CD14-positive monocyte (primary cell): ENCODE measurements at regions not wholly inside any gene's neighbourhood (a gene's known extent, or its start where the extent isn't known, plus 50 kb on each side); places are given as distances from the start of the nearest gene placed in this dataset.
"Not testable (repeated sequence)": the region's sequence is repeated elsewhere in the genome, so short reads cannot be mapped to it uniquely, and the experiment has no call there.

Experiments
- DNase-seq, 3 donors: peaks; one replicate each; pipeline ENCODE4 v3.0.0-alpha.2; 2011 to 2022
- H2AFZ ChIP-seq: 2 replicates; pipeline ENCODE4 v1.6.0; 2012; ENCODE audit warnings: mild to moderate bottlenecking, low read depth, low read length, inconsistent platforms; ENCODE audit not compliant: insufficient read depth, poor library complexity, severe bottlenecking
- H3K27ac ChIP-seq, 2 donors: 1 replicate in 1 of 2; 2 replicates in 1 of 2; pipeline ENCODE4 v1.5.1; 2012 to 2013; ENCODE audit warnings: low read length in 2 of 2, control low read depth in 1 of 2, inconsistent platforms in 1 of 2, low read depth in 1 of 2, mild to moderate bottlenecking in 1 of 2
- H3K27me3 ChIP-seq, 2 donors: one replicate each; pipeline versions ENCODE4 v1.6.0 to v1.6.1; 2011 to 2013; ENCODE audit warnings: low read length in 2 of 2; ENCODE audit not compliant: control insufficient read depth in 2 of 2, insufficient read depth in 2 of 2
- H3K36me3 ChIP-seq, 2 donors: replicated peaks in 1 of 2; 1 replicate in 1 of 2; 2 replicates in 1 of 2; pipeline versions ENCODE4 v1.5.1 to v1.6.1; 2012 to 2013; ENCODE audit warnings: low read length in 2 of 2, control low read depth in 1 of 2, inconsistent platforms in 1 of 2, mild to moderate bottlenecking in 1 of 2; ENCODE audit not compliant: insufficient read depth in 2 of 2, control insufficient read depth in 1 of 2
- H3K4me1 ChIP-seq, 2 donors: 1 replicate in 1 of 2; 2 replicates in 1 of 2; pipeline versions ENCODE4 v1.5.1 to v1.6.1; 2012 to 2013; ENCODE audit warnings: low read length in 2 of 2, control low read depth in 1 of 2, inconsistent platforms in 1 of 2, mild to moderate bottlenecking in 1 of 2, moderate library complexity in 1 of 2; ENCODE audit not compliant: insufficient read depth in 2 of 2, control insufficient read depth in 1 of 2
- H3K4me2 ChIP-seq: replicated peaks from 2 replicates; pipeline ENCODE3; 2012; ENCODE audit warnings: low read length, moderate library complexity, mild to moderate bottlenecking; ENCODE audit not compliant: poor library complexity, severe bottlenecking; ENCODE audit errors: extremely low read depth
- H3K4me3 ChIP-seq, 3 experiments: fragments of 200-600 bp in 1 of 3; sonication (generic) in 1 of 3; replicated peaks in 1 of 3; 1 replicate in 2 of 3; 2 replicates in 1 of 3; pipeline ENCODE4 v1.5.1; 2011 to 2013; ENCODE audit warnings: low read length in 3 of 3, mild to moderate bottlenecking in 3 of 3, control low read depth in 2 of 3, low read depth in 2 of 3, inconsistent platforms in 1 of 3, moderate library complexity in 1 of 3
- H3K79me2 ChIP-seq: 2 replicates; pipeline ENCODE4 v1.6.0; 2012; ENCODE audit warnings: mild to moderate bottlenecking, control low read depth, inconsistent platforms, low read length, moderate library complexity; ENCODE audit not compliant: insufficient read depth
- H3K9ac ChIP-seq: 2 replicates; pipeline ENCODE4 v1.6.0; 2017; ENCODE audit warnings: low read length, mild to moderate bottlenecking; ENCODE audit not compliant: insufficient read depth, poor library complexity, severe bottlenecking
- H3K9me3 ChIP-seq, 2 donors: replicated peaks in 1 of 2; 1 replicate in 1 of 2; 2 replicates in 1 of 2; pipeline versions ENCODE4 v1.5.1 to v1.6.1; 2012 to 2013; ENCODE audit warnings: low read length in 2 of 2, control low read depth in 1 of 2; ENCODE audit not compliant: control insufficient read depth in 1 of 2, insufficient read depth in 1 of 2
- H4K20me1 ChIP-seq: 2 replicates; pipeline ENCODE4 v1.6.0; 2012; ENCODE audit warnings: mild to moderate bottlenecking, low read length, control low read depth, moderate library complexity; ENCODE audit not compliant: insufficient read depth
- H3K27ac Mint-ChIP-seq, 7 donors: one replicate each; pipeline ENCODE4 v1.8.0; 2020; ENCODE audit warnings: mild to moderate bottlenecking in 7 of 7, mixed read lengths in 7 of 7, moderate library complexity in 6 of 7, inconsistent platforms in 2 of 7
- H3K27me3 Mint-ChIP-seq, 3 donors: one replicate each; pipeline ENCODE4 v1.8.0; 2021 to 2022; ENCODE audit warnings: low read depth in 3 of 3, mild to moderate bottlenecking in 3 of 3, mixed read lengths in 3 of 3, moderate library complexity in 3 of 3, inconsistent platforms in 1 of 3
- H3K36me3 Mint-ChIP-seq, 2 donors: one replicate each; pipeline ENCODE4 v1.8.0; 2020; ENCODE audit warnings: mixed read lengths in 2 of 2, inconsistent platforms in 1 of 2, mild to moderate bottlenecking in 1 of 2
- H3K4me1 Mint-ChIP-seq: one replicate; pipeline ENCODE4 v1.8.0; 2020; ENCODE audit warnings: mild to moderate bottlenecking, mixed read lengths
- H3K4me3 Mint-ChIP-seq, 2 donors: one replicate each; pipeline ENCODE4 v1.8.0; 2020; ENCODE audit warnings: mild to moderate bottlenecking in 2 of 2, mixed read lengths in 2 of 2, moderate library complexity in 1 of 2
- H3K9me3 Mint-ChIP-seq, 7 donors: one replicate each; pipeline ENCODE4 v1.8.0; 2020 to 2022; ENCODE audit warnings: mixed read lengths in 7 of 7, mild to moderate bottlenecking in 6 of 7, moderate library complexity in 6 of 7, inconsistent platforms in 2 of 7
- CTCF ChIP-seq: fragments of 200-600 bp; IDR thresholded peaks from one replicate; pipeline ENCODE4 v1.8.0; 2022; ENCODE audit warnings: antibody characterized with exemption, mild to moderate bottlenecking
- WGBS: methylation state at CpG from one replicate; pipeline ENCODE4 v1.1.5; 2013; ENCODE audit warnings: missing lambda C conversion rate; ENCODE audit not compliant: insufficient coverage; 5-methylcytosine and 5-hydroxymethylcytosine counted together
- intact Hi-C, 2 donors: fragments of 100-400 bp; cut with micrococcal nuclease; formaldehyde crosslinking; loops; one replicate each; pipeline versions ENCODE4 v1.15.0 to v1.15.1; 2023

- H3K4me2 ChIP-seq: no peak overlapping the region
- no peak overlapping the region for H2AFZ ChIP-seq
- no peak overlapping the region for H3K9ac ChIP-seq
- Mint-ChIP-seq H3K27ac (no peak overlapping the region), H3K27me3 (peaks cover 0 to 2% (median 0%) of the 10 kb centered on the region in 3 donors), H3K4me1 (no peaks in the 10 kb centered on the region), H3K9me3 (peaks cover 0 to 3% (median 0%) of the 10 kb centered on the region in 7 donors), H3K4me3 (no peak overlapping the region), H3K36me3 (no peaks in the 10 kb centered on the region)
- no peaks in the 10 kb centered on the region for H3K79me2 ChIP-seq
- H3K27me3 ChIP-seq: no peaks in the 10 kb centered on the region
- DNase-seq: no peak
- WGBS: no CpG with 5 or more reads among the region's 3 CpGs
- no peak overlapping the region for H3K4me3 ChIP-seq
- intact Hi-C loops: no loop called here
- H3K9me3 ChIP-seq: no peaks in the 10 kb centered on the region
- H4K20me1 ChIP-seq: no peaks in the 10 kb centered on the region
- no peaks in the 10 kb centered on the region for H3K4me1 ChIP-seq
- no peak overlapping the region for H3K27ac ChIP-seq
- no peaks in the 10 kb centered on the region for H3K36me3 ChIP-seq
- TF ChIP-seq CTCF: no peak
Measured at GRCh38 chr3:75296858-75297257, 367.3 kb upstream of the FRG2C start.

- H3K4me1 Mint-ChIP-seq: no peaks in the 10 kb centered on the region
- Histone ChIP-seq H3K36me3 (no peaks in the 10 kb centered on the region), H2AFZ (no peak overlapping the region), H3K4me1 (no peaks in the 10 kb centered on the region), H3K9me3 (no peaks in the 10 kb centered on the region), H3K27ac (no peak overlapping the region), H3K4me2 (no peak overlapping the region), H3K4me3 (no peak overlapping the region), H3K9ac (no peak overlapping the region), H3K79me2 (no peaks in the 10 kb centered on the region), H4K20me1 (no peaks in the 10 kb centered on the region), H3K27me3 (no peaks in the 10 kb centered on the region)
- intact Hi-C loops: no loop called here
- no peak for TF ChIP-seq CTCF
- H3K9me3 Mint-ChIP-seq: peaks cover 0 to 4% (median 0%) of the 10 kb centered on the region in 7 donors
- peaks cover 0 to 2% (median 2%) of the 10 kb centered on the region in 3 donors for H3K27me3 Mint-ChIP-seq
- no CpG with 5 or more reads among the region's 3 CpGs for WGBS
- H3K4me3 Mint-ChIP-seq: no peak overlapping the region
- no peak overlapping the region for H3K27ac Mint-ChIP-seq
- no peaks in the 10 kb centered on the region for H3K36me3 Mint-ChIP-seq
- DNase-seq: no peak
Measured at GRCh38 chr3:75300606-75301005, 363.5 kb upstream of the FRG2C start.

GRCh38 chr3:75301050-75301449 lies 363.1 kb upstream of the FRG2C start:
- H3K9ac ChIP-seq, H3K4me3 Mint-ChIP-seq, H3K27me3 ChIP-seq, H4K20me1 ChIP-seq, H2AFZ ChIP-seq, H3K79me2 ChIP-seq, H3K9me3 ChIP-seq, H3K27ac ChIP-seq, H3K4me3 ChIP-seq, H3K27me3 Mint-ChIP-seq, H3K36me3 Mint-ChIP-seq, H3K27ac Mint-ChIP-seq, H3K4me1 Mint-ChIP-seq, H3K36me3 ChIP-seq, H3K4me2 ChIP-seq, H3K9me3 Mint-ChIP-seq, H3K4me1 ChIP-seq, intact Hi-C loops, DNase-seq: not testable (repeated sequence)
- WGBS: no CpG with 5 or more reads among the region's 1 CpG
